Panc1 (cell line): ENCODE measurements at regions not wholly inside any gene's neighbourhood (a gene's known extent, or its start where the extent isn't known, plus 50 kb on each side); places are given as distances from the start of the nearest gene placed in this dataset.

Source experiments
- CTCF ChIP-seq: fragments of 450-650 bp; IDR thresholded peaks from 2 replicates; pipeline ENCODE4 v1.5.1; 2017; ENCODE audit warnings: mild to moderate bottlenecking
- POLR2AphosphoS5 ChIP-seq: IDR thresholded peaks from 2 replicates; pipeline ENCODE4 v1.6.1; 2012; ENCODE audit warnings: mild to moderate bottlenecking, low read depth, low read length, moderate library complexity
- REST ChIP-seq, 2 experiments: IDR thresholded peaks; 2 replicates each; pipeline ENCODE4 v1.6.1; 2011 to 2012; ENCODE audit warnings: low read depth in 2 of 2, control low read depth in 1 of 2, low read length in 1 of 2, mild to moderate bottlenecking in 1 of 2, moderate library complexity in 1 of 2; ENCODE audit not compliant: insufficient read depth in 1 of 2
- TCF7L2 ChIP-seq: IDR thresholded peaks from 2 replicates; pipeline ENCODE4 v1.6.1; 2011; ENCODE audit warnings: mild to moderate bottlenecking, low read depth, low read length, inconsistent platforms

- TF ChIP-seq CTCF, result no peak
- no peak for TF ChIP-seq POLR2AphosphoS5
- TF ChIP-seq REST (IDR thresholded peaks at IDR 0.05; ENCODE audit: insufficient read depth in 1 of 2, low read depth in 2 of 2, low read length in 1 of 2), result no peak
- no peak for TF ChIP-seq TCF7L2
These were observed 658.2 kb downstream of the KLHL13 start for GRCh38 chrX:117458243-117458968.
